AG09309 (cell line): ENCODE measurements at regions not wholly inside any gene's neighbourhood (a gene's known extent, or its start where the extent isn't known, plus 50 kb on each side); places are given as distances from the start of the nearest gene placed in this dataset.
"Not testable (repeated sequence)": the region's sequence is repeated elsewhere in the genome, so short reads cannot be mapped to it uniquely, and the experiment has no call there.

Experiments used
- DNase-seq: peaks from one replicate; pipeline ENCODE4 v3.0.0-alpha.2; 2010; ENCODE audit warnings: low read depth
- H3K4me3 ChIP-seq: 2 replicates; pipeline ENCODE4 v1.5.1; 2011; ENCODE audit warnings: mild to moderate bottlenecking, low read depth, low read length, moderate library complexity; ENCODE audit not compliant: control insufficient read depth
- TF ChIP-seq, protein P1 (sequence below): IDR thresholded peaks from 2 replicates; pipeline ENCODE4 v1.5.1; 2011; ENCODE audit warnings: mild to moderate bottlenecking, low read depth, low read length, inconsistent platforms; ENCODE audit not compliant: insufficient read depth, control insufficient read depth; ENCODE audit errors: missing control alignments

DNA sequence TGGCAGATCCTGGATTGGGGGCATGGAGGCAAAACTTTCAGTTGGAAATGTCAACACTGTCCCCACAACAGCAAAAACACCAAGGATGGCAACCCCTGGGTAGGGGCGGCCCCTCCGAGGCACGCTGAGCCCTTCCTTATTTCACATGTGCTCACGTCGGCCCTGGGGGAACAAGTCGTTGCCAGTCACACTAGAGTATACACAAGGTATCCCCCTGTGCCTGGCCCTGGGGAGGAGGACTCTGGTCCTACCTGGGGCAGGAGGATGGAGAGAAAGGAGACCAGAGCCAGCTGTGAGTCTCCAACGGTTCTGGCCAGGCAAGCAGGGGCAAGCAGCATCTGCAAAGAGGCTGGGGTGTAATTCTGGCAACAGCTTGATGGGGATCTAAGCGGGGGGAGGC lies 126.9 kb upstream of the FOXD4L5 start:
- H3K4me3 ChIP-seq, result no peak overlapping the region

DNA sequence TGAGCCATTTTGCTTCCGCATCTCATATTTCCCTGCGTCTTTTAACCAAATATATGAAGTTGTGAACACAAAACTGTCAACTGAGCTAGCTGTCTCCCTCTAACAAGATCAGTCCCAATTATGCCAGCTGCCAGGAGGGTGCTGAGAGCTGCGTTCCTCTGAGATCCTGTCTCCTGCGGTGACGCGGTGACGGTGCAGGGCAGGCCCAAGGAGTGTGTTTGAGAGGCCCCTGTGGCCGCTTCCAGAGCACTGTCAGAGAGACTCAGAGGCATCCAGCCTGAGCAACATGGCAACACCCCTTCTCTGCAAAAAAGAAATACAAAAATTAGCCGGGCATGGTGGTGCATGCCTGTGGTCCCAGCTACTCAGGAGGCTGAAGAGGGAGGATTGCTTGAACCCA lies 126.3 kb upstream of the FOXD4L5 start:
- H3K4me3 ChIP-seq, result no peak overlapping the region
- TF ChIP-seq, protein P1, sequence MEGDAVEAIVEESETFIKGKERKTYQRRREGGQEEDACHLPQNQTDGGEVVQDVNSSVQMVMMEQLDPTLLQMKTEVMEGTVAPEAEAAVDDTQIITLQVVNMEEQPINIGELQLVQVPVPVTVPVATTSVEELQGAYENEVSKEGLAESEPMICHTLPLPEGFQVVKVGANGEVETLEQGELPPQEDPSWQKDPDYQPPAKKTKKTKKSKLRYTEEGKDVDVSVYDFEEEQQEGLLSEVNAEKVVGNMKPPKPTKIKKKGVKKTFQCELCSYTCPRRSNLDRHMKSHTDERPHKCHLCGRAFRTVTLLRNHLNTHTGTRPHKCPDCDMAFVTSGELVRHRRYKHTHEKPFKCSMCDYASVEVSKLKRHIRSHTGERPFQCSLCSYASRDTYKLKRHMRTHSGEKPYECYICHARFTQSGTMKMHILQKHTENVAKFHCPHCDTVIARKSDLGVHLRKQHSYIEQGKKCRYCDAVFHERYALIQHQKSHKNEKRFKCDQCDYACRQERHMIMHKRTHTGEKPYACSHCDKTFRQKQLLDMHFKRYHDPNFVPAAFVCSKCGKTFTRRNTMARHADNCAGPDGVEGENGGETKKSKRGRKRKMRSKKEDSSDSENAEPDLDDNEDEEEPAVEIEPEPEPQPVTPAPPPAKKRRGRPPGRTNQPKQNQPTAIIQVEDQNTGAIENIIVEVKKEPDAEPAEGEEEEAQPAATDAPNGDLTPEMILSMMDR, result no peak
- DNase-seq, result no peak

More for the DNA sequence above, 126.9 kb upstream of the FOXD4L5 start:
- DNase-seq, result no peak
- TF ChIP-seq, protein P1, result no peak

DNA sequence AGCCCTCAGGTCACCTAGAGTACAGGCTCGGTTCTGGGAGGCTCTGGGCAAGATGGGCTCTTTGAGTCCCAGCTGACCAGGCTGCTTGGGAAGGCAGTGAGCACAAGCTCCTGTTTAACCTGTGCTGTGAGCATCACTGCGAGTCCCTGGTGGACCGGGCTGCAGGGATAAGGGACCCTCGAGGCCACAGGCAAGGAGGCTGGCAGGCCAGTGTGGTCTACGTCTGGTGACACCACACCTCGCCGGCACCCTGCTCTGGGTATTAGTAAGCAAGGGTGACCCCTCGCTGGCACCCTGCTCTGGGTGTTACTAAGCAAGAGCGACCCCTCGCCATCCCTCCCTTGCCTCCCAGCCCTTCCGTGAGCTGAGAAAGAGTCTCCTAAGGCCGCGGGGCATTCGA lies 125.9 kb upstream of the FOXD4L5 start:
- TF ChIP-seq, protein P1, result no peak
- no peak for DNase-seq
- H3K4me3 ChIP-seq, result no peak overlapping the region

DNA sequence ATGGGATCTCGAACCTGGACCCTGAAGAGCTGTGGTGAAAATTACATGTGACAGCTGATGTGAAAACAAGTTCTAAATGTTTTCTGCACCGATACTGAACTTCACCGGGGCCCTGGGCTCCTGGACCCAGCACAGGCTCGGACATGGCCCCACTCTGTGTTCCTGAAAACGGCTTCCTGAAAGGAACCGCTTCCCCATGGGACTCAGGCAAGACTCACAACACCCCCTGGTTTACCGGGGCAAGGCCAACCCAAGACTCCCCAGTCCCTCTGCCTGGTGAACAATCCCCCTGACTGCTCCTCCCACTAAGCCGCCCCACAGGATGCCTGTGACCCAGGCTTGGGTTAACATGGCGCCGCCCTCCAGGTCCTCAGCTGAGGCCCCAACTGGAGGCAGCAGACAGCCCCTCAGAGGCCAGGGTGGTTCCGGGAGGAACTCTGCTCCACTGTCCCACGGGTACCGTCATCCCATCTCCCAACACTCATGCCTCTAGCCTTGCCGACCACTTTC lies 124.5 kb upstream of the FOXD4L5 start:
- TF ChIP-seq, protein P1, result no peak
- no peak overlapping the region for H3K4me3 ChIP-seq
- DNase-seq, result no peak

DNA sequence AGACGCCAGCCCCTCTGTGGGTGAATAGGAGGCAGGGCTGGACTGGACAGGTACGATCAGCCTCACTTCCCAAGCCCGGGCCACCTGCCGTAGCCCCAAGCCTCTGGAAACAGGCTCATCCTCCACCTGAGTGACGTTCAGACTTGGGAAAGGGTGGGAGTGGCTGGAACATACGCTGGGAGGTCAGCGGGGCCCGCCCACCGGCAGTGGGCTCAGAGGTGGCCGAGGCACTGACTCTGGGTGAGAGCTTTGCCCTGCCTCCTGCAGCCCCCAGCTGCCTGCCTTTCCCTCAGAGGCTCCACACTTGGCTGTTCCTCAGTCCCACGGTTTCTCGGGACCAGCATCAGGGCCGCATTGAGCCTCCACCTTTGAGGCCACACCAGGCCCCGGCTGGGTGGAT lies 123.8 kb upstream of the FOXD4L5 start:
- DNase-seq, H3K4me3 ChIP-seq: not testable (repeated sequence)

DNA sequence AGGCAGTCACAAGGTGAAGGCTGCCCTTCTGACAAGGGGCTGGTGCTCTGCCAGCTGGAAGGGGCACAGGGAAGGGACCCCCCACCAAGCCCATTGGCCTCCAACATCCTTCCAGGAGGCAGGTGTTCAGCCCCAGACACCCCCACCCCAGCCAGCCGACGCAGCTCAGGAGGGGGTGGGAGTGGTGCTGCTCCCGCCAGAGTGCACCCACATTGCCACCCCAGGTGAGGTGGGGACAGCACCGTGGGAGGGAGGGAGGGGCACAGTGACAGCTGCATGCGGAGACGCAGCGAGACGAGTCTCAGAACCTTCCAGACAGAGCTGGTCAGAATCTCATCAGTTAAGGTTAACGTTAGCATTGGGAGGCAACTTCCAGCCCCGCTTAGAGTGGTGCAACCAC lies 121.6 kb upstream of the FOXD4L5 start:
- not testable (repeated sequence) for H3K4me3 ChIP-seq, DNase-seq

DNA sequence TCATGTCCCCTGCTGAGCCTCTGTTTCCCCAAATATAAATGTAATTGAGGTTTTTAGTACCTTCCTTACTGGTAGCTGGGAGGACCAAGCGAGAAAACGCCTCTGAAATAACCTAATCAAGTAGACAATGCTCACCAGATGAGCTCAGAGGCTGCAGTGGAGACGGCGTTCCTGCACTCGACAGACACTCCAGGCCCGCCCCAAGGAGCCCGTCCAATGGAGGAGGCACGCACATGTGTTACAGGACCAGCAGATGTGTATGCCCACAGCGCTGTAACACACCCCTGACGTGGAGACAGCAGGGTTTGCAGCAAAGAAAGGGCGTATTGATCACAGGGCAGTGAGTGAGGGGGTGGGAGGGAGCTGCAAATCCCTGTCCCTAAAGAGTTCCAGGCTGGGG lies 120.8 kb upstream of the FOXD4L5 start:
- H3K4me3 ChIP-seq, DNase-seq: not testable (repeated sequence)

DNA sequence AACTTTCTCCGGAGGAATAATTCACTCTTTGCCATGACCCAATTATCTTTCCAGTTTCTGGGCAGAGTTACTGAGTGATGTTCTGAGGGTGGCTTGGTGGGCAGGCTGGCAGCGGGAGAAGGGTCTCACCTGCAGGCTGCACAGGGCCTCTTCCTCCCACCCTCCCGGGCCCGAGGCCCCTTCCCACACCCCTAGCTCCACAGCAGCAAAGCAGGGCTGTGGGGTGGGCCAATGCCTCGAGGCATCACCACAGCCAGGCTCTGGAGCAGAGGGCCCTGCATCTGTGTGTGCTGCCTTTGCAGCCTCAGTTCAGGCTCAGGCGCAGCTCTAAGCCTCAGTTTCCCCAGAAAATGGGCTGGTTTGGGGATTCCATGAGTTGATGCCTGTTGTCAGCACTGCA lies 120.2 kb upstream of the FOXD4L5 start:
- TF ChIP-seq, protein P1, result no peak
- DNase-seq, result no peak
- H3K4me3 ChIP-seq, result no peak overlapping the region
